Effector memory CD4-positive, alpha-beta T cell (primary cell): ENCODE measurements at regions not wholly inside any gene's neighbourhood (a gene's known extent, or its start where the extent isn't known, plus 50 kb on each side); places are given as distances from the start of the nearest gene placed in this dataset.
"Not testable (repeated sequence)": the region's sequence is repeated elsewhere in the genome, so short reads cannot be mapped to it uniquely, and the experiment has no call there.

Source experiments
- DNase-seq, 3 donors: peaks; one replicate each; pipeline ENCODE4 v3.0.0-alpha.2; 2020
- H3K27ac ChIP-seq: 2 replicates; pipeline ENCODE4 v1.7.0; 2013; ENCODE audit warnings: mild to moderate bottlenecking, low read length, moderate library complexity; ENCODE audit not compliant: insufficient read depth, poor library complexity, severe bottlenecking
- H3K27me3 ChIP-seq: replicated peaks from 2 replicates; pipeline ENCODE4 v1.7.0; 2013; ENCODE audit warnings: mild to moderate bottlenecking, low read length; ENCODE audit not compliant: insufficient read depth, control insufficient read depth, poor library complexity, severe bottlenecking
- H3K36me3 ChIP-seq: 2 replicates; pipeline ENCODE4 v1.7.0; 2013; ENCODE audit warnings: mild to moderate bottlenecking, low read length, moderate library complexity; ENCODE audit not compliant: control insufficient read depth, insufficient read depth
- H3K4me1 ChIP-seq: 2 replicates; pipeline ENCODE4 v1.7.0; 2013; ENCODE audit warnings: low read length, mild to moderate bottlenecking; ENCODE audit not compliant: control insufficient read depth, insufficient read depth, poor library complexity, severe bottlenecking
- H3K4me3 ChIP-seq: 2 replicates; pipeline ENCODE4 v1.7.0; 2013; ENCODE audit warnings: low read length, low read depth, mild to moderate bottlenecking; ENCODE audit not compliant: insufficient read depth, poor library complexity, severe bottlenecking
- H3K9me3 ChIP-seq: 2 replicates; pipeline ENCODE4 v1.7.0; 2013; ENCODE audit warnings: mild to moderate bottlenecking, low read length, moderate library complexity; ENCODE audit not compliant: control insufficient read depth

DNA sequence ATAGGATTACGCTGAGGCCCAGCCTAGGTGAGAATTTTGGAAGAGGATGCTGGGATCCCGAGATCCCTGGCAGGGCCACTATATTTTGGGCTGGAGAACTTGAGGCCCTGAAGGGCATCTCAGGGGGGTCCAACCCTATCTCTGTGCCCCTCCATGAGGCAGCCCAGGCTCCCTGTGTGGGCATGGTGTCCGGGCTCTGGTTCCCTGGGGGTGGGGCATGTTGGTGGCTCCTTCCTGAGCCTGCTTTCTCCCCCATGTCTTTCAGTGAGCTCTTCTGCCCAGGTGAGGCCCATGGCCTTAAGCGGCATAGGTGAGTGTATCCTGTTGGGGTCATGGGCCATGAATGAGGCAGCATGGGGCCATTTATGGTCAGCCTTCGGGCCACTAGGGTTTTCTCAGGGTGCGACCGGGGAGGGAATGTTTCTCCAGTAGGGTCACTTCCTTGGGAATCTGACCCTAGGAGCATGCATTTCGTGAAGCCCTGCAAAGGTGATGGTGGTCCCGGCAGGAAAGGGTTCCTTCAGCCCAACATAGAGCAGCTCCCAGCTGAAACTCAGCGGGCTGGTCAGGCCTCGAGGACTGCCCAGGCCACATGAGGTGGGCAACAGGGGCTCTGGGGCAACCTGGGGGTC is 191.3 kb downstream of the UBE3A start:
- Histone ChIP-seq H3K4me3 (no peak overlapping the region), H3K27me3 (no peaks in the 10 kb centered on the region), H3K36me3 (no peaks in the 10 kb centered on the region), H3K4me1 (no peaks in the 10 kb centered on the region), H3K9me3 (no peaks in the 10 kb centered on the region), H3K27ac (no peak overlapping the region)
- no peak for DNase-seq

DNA sequence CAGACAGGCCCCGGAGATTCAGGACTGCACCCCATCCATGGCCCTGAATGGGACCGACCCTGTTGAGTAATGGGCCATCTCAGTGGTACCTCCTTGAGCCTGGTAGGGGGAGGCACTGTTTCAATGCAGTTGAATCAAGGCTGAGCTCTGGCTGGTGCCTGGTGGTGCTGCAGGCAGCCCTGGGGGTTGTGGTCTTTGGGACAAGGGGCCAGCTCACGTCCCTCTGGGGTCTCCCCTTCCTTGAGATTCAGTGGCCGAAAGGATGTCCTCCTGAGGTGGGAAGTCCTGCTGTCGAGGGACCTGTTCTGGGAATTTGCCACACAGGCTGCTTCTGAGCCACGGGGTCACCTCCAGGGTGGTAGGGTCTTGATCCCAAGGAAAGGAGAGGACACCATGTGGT is 190.7 kb downstream of the UBE3A start:
- H3K4me1 ChIP-seq, H3K27ac ChIP-seq, H3K9me3 ChIP-seq, H3K36me3 ChIP-seq, H3K27me3 ChIP-seq, H3K4me3 ChIP-seq, DNase-seq: not testable (repeated sequence)

DNA sequence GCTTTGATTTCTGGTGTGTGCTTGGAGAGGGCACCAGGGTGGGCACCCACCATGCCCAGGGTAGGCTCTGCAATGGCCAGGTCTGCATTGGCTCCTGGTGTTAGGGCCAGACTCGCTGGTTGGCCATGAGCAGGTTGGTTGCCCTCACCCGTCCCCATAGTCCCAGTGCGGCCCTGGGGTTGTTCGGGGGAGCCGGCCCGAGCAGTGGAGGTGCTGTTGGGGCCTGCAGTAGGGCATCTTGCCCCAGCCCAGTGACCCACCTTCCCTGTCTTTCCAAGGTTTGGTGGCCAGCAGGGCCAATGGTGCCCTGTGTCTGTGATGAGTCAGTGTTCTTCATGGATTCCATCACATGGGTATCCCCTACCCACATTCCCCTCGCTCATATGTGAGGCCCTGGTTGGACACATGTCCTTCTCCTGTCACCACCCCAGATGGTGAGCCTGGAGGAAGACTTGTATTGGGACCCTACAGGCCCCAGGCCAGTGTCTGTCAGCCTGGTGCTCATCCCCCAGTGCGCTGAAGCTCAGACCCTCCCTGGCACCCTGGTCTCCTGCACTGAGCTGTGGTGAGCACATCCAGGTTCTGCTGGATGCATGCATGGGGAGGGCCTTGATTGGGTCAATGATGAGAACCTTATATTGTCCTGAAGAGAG is 190.1 kb downstream of the UBE3A start:
- no peaks in the 10 kb centered on the region for H3K4me1 ChIP-seq
- no peak for DNase-seq
- no peak overlapping the region for H3K27ac ChIP-seq
- no peaks in the 10 kb centered on the region for H3K9me3 ChIP-seq
- H3K36me3 ChIP-seq, result no peaks in the 10 kb centered on the region
- H3K27me3 ChIP-seq, result no peaks in the 10 kb centered on the region
- no peak overlapping the region for H3K4me3 ChIP-seq

DNA sequence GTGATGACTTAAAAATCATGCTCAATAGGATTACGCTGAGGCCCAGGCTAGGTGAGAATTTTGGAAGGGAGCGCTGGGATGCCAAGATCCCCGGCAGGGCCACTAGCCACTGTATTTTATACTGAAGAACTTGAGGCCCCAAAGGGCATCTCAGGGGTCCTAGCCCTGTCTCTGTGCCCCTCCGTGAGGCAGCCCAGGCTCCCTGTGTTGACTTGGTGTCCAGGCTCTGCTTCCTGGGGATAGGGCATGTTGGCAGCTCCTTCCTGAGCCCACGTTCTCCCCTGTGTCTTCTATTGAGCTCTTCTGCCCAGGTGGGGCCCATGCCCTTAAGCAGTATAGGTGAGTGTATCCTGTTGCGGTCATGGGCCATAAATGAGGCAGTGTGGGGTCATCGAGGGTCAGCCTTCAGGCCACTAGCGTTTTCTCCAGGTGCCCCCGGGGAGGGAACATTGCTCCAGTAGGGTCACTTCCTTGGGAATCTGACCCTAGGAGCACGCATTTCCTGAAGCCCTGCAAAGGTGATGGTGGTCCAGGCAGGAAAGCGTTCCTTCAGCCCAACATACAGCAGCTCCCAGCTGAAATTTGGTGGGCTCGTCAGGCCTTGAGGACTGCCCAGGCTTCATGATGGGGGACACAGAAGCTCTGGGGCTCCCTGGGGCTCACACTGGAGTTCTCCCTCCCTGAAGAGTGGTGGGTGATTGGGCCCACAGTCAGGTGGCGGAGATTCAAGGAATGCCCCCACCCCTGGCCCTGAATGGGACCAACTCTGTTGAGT is 189.4 kb downstream of the UBE3A start:
- no peaks in the 10 kb centered on the region for H3K9me3 ChIP-seq
- no peaks in the 10 kb centered on the region for H3K27me3 ChIP-seq

DNA sequence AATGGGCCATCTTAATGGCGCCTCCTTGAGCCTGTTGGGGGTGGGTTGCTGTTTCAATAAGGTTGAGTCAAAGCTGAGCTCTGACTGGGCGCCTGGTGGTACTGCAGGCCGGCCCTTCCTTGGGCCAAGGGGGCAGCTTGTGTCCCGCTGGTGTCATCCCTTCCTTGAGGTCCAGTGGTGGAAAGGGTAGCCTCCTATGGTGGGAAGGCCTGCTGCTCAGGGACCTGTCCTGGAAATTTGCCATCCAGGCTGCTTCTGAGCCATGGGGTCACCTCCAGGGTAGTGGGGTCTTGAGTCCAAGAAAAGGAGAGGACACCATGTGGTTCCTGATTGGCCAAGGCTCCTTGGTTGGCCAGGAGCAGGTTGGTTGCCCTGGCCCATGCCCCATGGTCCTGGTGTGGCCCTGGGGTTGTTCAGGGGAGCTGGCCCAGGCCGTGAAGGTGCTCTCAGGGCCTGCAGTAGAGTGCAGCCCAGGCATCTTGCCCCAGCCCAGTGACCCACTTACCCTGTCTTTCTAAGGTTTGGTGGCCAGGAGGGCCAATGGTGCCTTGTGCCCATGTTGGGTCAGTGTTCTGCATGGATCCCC is 188.7 kb downstream of the UBE3A start:
- H3K27me3 ChIP-seq, result no peaks in the 10 kb centered on the region
- no peaks in the 10 kb centered on the region for H3K36me3 ChIP-seq
- DNase-seq, result no peak
- no peaks in the 10 kb centered on the region for H3K4me1 ChIP-seq
- no peak overlapping the region for H3K27ac ChIP-seq
- H3K4me3 ChIP-seq, result no peak overlapping the region
- no peaks in the 10 kb centered on the region for H3K9me3 ChIP-seq

More for the DNA sequence above, 189.4 kb downstream of the UBE3A start:
- Histone ChIP-seq H3K4me1 (no peaks in the 10 kb centered on the region), H3K36me3 (no peaks in the 10 kb centered on the region), H3K27ac (no peak overlapping the region), H3K4me3 (no peak overlapping the region)
- no peak for DNase-seq

DNA sequence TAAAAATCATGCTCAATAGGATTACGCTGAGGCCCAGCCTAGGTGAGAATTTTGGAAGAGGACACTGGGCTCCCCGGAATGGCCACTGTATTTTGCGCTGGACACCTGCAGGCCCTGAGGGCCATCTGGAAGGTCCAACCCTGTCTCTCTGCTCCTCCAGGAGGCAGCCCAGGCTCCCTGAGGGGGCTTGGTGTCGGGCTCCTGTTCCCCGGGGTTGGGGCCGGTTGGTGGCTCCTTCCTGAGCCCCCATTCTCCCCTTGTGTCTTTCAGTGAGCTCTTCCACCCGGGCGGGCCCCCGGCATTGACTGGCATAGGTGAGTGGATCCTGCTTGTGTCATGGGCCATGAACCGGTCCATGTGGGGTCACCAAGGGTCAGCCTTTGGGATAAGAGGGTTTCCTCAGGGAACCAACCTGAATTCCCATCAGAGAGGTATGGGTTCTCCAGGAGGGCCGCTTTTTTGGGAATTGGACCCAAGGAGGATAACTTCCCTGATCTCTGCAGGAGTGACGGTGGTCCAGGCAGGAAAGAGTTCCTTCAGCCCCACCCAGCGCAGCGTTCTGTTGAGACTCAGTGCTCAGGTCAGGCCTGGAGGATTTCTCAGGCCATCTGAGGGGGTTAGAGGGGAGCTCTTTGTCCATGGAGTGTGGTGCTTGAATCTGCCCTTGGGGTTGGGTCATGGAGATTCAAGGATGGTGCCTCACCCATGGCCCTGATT is 187.8 kb downstream of the UBE3A start:
- Histone ChIP-seq H3K9me3 (no peaks in the 10 kb centered on the region), H3K4me3 (no peak overlapping the region), H3K27ac (no peak overlapping the region), H3K4me1 (no peaks in the 10 kb centered on the region), H3K27me3 (no peaks in the 10 kb centered on the region), H3K36me3 (no peaks in the 10 kb centered on the region)
- DNase-seq, result no peak

DNA sequence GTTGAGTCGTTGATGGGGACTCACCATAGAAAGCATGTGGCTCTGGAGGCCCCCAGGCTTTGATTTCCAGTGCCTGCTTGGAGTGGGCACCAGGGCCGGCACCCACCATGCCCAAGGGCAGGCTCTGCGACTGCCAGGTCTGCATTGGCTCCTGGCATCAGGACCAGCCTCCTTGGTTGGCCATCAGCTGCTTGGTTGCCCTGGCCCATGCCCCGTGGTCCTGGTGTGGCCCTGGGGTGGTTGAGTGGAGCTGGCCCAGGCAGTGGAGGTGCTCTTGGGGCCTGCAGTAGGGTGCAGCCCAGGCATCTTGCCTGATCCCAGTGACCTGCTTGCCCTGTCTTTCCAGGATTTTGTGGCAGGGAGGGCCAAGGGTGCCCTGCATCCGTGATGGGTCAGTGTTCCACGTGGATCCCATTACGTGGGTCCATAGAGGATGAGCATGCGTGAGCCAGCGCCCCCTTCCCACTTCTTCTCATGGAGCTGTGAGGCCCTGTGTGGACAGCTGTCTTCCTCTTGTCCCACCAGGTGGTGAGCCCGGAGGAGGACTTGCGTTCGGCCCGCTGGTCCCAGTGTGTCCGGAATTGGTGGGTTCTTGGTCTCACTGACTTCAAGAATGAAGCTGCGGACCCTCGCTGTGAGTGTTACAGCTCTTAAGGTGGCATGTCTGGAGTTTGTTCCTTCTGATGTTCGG is 187.0 kb downstream of the UBE3A start:
- Histone ChIP-seq H3K36me3 (no peaks in the 10 kb centered on the region), H3K27ac (no peak overlapping the region), H3K9me3 (no peaks in the 10 kb centered on the region), H3K4me3 (no peak overlapping the region), H3K4me1 (no peaks in the 10 kb centered on the region), H3K27me3 (no peaks in the 10 kb centered on the region)
- DNase-seq, result no peak

DNA sequence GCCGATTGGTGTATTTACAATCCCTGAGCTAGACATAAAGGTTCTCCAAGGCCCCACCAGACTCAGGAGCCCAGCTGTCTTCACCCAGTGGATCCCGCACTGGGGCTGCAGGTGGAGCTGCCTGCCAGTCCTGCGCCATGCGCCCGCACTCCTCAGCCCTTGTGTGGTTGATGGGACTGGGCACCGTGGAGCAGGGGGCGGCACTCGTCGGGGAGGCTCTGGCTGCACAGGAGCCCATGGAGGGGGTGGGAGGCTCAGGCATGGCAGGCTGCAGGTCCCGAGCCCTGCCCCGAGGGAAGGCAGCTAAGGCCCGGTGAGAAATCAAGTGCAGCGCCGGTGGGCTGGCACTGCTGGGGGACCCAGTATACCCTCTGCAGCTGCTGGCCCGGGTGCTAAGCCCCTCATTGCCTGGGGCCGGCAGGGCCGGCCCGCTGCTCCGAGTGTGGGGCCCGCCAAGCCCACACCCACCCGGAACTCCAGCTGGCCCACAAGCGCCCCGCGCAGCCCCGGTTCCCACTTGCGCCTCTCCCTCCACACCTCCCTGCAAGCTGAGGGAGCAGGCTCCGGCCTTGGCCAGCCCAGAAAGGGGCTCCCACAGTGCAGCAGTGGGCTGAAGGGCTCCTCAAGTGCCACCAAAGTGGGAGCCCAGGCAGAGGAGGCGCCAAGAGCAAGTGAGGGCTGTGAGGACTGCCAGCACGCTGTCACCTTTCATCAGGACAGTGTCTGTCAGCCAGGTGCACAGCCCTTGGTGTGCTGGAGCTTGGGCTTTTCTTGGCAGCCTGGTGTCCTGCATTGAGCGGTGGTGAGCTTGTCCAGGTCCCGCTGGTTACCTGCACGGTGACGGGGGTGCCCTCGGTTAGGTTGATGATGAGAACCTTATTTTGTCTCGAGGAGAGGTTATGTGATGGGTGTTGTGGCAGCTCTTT is 185.5 kb downstream of the UBE3A start:
- not testable (repeated sequence) for H3K4me3 ChIP-seq, H3K36me3 ChIP-seq, H3K9me3 ChIP-seq, H3K27ac ChIP-seq, H3K27me3 ChIP-seq, DNase-seq, H3K4me1 ChIP-seq

DNA sequence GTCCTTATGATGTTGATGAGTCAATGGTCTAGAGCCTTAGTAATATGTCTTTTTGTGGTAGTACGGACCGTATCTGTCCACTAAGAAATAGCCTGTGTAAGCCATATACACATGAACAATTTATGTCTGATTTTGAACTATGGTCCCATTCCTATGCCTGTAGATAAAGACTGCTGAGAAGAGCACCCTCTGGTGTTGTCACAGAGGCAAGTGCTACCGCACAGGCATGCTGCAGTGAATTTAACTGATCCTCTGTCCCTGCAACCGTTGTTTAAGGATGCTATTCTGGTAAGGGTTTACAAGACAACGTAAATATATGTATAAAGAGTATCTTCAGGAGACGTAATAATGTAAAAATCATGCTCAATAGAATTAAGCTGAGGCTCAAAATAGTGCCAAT is 170.7 kb downstream of the UBE3A start:
- H3K4me1 ChIP-seq, result no peaks in the 10 kb centered on the region
- DNase-seq, result no peak
- H3K9me3 ChIP-seq, result no peaks in the 10 kb centered on the region
- H3K4me3 ChIP-seq, result no peak overlapping the region
- no peaks in the 10 kb centered on the region for H3K27me3 ChIP-seq
- H3K36me3 ChIP-seq, result no peaks in the 10 kb centered on the region
- no peak overlapping the region for H3K27ac ChIP-seq
